Loucy (cell line): ENCODE measurements at regions not wholly inside any gene's neighbourhood (a gene's known extent, or its start where the extent isn't known, plus 50 kb on each side); places are given as distances from the start of the nearest gene placed in this dataset.

Experiments used
- EZH2phosphoT487 ChIP-seq: fragments of 200-600 bp; IDR thresholded peaks from 2 replicates; pipeline ENCODE4 v1.6.1; 2018; ENCODE audit warnings: antibody characterized with exemption, mild to moderate bottlenecking, moderate library complexity, borderline replicate concordance
- TF ChIP-seq, protein P1 (sequence below): fragments of 200-600 bp; sonication (generic); conservative IDR thresholded peaks from 2 replicates; pipeline ENCODE4 v1.5.1; 2014; ENCODE audit warnings: mild to moderate bottlenecking, antibody characterized with exemption, low read length

DNA sequence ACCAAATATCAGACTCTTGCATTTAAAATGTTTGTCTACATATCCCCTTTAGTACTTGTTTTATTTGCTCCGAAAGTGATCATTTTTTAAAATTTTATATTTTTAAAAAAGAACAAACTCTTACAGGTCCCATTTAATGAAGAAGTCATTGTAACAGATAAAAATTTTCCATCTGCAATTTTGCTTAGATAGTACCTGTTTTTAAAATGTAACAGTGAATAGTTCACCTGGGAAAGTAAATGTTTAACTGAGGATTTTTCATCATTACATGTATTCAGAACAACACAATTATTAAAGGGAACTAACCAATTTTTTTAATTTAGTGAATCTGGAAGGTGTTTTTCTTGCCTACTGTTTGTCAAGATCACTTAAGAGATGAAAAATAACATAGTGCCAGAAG is 1099.5 kb upstream of the PHF14 start:
- TF ChIP-seq, protein P1, sequence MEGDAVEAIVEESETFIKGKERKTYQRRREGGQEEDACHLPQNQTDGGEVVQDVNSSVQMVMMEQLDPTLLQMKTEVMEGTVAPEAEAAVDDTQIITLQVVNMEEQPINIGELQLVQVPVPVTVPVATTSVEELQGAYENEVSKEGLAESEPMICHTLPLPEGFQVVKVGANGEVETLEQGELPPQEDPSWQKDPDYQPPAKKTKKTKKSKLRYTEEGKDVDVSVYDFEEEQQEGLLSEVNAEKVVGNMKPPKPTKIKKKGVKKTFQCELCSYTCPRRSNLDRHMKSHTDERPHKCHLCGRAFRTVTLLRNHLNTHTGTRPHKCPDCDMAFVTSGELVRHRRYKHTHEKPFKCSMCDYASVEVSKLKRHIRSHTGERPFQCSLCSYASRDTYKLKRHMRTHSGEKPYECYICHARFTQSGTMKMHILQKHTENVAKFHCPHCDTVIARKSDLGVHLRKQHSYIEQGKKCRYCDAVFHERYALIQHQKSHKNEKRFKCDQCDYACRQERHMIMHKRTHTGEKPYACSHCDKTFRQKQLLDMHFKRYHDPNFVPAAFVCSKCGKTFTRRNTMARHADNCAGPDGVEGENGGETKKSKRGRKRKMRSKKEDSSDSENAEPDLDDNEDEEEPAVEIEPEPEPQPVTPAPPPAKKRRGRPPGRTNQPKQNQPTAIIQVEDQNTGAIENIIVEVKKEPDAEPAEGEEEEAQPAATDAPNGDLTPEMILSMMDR, result no peak
- no peak for TF ChIP-seq EZH2phosphoT487
